K562 (cell line): ENCODE measurements at regions not wholly inside any gene's neighbourhood (a gene's known extent, or its start where the extent isn't known, plus 50 kb on each side); places are given as distances from the start of the nearest gene placed in this dataset.

Experiments
- AFF1 ChIP-seq, 2 experiments: fragments of 450-650 bp; IDR thresholded peaks; 2 replicates each; pipeline ENCODE4 v1.6.1; 2018; ENCODE audit warnings: mild to moderate bottlenecking in 2 of 2, low read depth in 1 of 2; ENCODE audit not compliant: partially characterized antibody in 2 of 2
- BDP1 ChIP-seq: IDR thresholded peaks from 3 replicates; pipeline ENCODE4 v1.6.1; 2011; ENCODE audit not compliant: insufficient read length, insufficient read depth
- FOS ChIP-seq: IDR thresholded peaks from 3 replicates; pipeline ENCODE4 v1.6.1; 2011; ENCODE audit not compliant: insufficient read length; ENCODE audit errors: extremely low read depth
- LARP7 ChIP-seq: fragments of 450-650 bp; IDR thresholded peaks from 2 replicates; pipeline ENCODE4 v1.6.1; 2016
- ZBTB5 ChIP-seq: fragments of 450-650 bp; IDR thresholded peaks from 2 replicates; pipeline ENCODE4 v1.6.1; 2017; ENCODE audit warnings: antibody characterized with exemption
- ZNF274 ChIP-seq: IDR thresholded peaks from 2 replicates; pipeline ENCODE4 v1.6.1; 2011; ENCODE audit warnings: low read depth, mild to moderate bottlenecking, low read length, moderate library complexity, borderline replicate concordance
- TF ChIP-seq, protein P1 (sequence below), 2 experiments: fragments of 450-650 bp; formaldehyde crosslinking in 1 of 2; IDR thresholded peaks; 2 replicates each; pipeline versions ENCODE4 v1.4.0 to v1.6.1; 2014 to 2020; ENCODE audit warnings: mild to moderate bottlenecking in 2 of 2, borderline replicate concordance in 1 of 2, low read depth in 1 of 2
- TF ChIP-seq, protein P2 (sequence below), 3 experiments: IDR thresholded peaks in 2 of 3; conservative IDR thresholded peaks in 1 of 3; 2 replicates each; pipeline ENCODE4 v1.5.1; 2011 to 2012; ENCODE audit warnings: low read length in 3 of 3, mild to moderate bottlenecking in 3 of 3, control low read depth in 2 of 3, improper control_type of control experiment in 1 of 3, inconsistent platforms in 1 of 3, low read depth in 1 of 3, mixed read lengths in 1 of 3, moderate library complexity in 1 of 3; ENCODE audit not compliant: insufficient read depth in 2 of 3

- TF ChIP-seq ZBTB5 (no peak), FOS (no peak), BDP1 (no peak), ZNF274 (no peak), LARP7 (no peak), AFF1 (IDR thresholded peaks at IDR 0.05; ENCODE audit: low read depth in 1 of 2, partially characterized antibody in 2 of 2) (no peak)
- TF ChIP-seq, protein P1, sequence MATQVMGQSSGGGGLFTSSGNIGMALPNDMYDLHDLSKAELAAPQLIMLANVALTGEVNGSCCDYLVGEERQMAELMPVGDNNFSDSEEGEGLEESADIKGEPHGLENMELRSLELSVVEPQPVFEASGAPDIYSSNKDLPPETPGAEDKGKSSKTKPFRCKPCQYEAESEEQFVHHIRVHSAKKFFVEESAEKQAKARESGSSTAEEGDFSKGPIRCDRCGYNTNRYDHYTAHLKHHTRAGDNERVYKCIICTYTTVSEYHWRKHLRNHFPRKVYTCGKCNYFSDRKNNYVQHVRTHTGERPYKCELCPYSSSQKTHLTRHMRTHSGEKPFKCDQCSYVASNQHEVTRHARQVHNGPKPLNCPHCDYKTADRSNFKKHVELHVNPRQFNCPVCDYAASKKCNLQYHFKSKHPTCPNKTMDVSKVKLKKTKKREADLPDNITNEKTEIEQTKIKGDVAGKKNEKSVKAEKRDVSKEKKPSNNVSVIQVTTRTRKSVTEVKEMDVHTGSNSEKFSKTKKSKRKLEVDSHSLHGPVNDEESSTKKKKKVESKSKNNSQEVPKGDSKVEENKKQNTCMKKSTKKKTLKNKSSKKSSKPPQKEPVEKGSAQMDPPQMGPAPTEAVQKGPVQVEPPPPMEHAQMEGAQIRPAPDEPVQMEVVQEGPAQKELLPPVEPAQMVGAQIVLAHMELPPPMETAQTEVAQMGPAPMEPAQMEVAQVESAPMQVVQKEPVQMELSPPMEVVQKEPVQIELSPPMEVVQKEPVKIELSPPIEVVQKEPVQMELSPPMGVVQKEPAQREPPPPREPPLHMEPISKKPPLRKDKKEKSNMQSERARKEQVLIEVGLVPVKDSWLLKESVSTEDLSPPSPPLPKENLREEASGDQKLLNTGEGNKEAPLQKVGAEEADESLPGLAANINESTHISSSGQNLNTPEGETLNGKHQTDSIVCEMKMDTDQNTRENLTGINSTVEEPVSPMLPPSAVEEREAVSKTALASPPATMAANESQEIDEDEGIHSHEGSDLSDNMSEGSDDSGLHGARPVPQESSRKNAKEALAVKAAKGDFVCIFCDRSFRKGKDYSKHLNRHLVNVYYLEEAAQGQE (IDR thresholded peaks at IDR 0.05; ENCODE audit: borderline replicate concordance): no peak
- TF ChIP-seq, protein P1 (CRISPR knock-in tag; IDR thresholded peaks at IDR 0.05; ENCODE audit: low read depth): no peak
- TF ChIP-seq, protein P2, sequence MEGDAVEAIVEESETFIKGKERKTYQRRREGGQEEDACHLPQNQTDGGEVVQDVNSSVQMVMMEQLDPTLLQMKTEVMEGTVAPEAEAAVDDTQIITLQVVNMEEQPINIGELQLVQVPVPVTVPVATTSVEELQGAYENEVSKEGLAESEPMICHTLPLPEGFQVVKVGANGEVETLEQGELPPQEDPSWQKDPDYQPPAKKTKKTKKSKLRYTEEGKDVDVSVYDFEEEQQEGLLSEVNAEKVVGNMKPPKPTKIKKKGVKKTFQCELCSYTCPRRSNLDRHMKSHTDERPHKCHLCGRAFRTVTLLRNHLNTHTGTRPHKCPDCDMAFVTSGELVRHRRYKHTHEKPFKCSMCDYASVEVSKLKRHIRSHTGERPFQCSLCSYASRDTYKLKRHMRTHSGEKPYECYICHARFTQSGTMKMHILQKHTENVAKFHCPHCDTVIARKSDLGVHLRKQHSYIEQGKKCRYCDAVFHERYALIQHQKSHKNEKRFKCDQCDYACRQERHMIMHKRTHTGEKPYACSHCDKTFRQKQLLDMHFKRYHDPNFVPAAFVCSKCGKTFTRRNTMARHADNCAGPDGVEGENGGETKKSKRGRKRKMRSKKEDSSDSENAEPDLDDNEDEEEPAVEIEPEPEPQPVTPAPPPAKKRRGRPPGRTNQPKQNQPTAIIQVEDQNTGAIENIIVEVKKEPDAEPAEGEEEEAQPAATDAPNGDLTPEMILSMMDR (IDR thresholded peaks at IDR 0.05 in 2 of 3, conservative IDR thresholded peaks at IDR 0.05 in 1 of 3; ENCODE audit: insufficient read depth in 2 of 3, low read depth in 1 of 3, low read length in 3 of 3): no peak
Measured at GRCh38 chr2:39550701-39551285, 113.7 kb upstream of the MAP4K3 start (continued).
